ENCODE measurements at regions not wholly inside any gene's neighbourhood (a gene's known extent, or its start where the extent isn't known, plus 50 kb on each side); places are given as distances from the start of the nearest gene placed in this dataset.

GRCh38 chr6:14645221-14645620 is 527.6 kb downstream of the CD83 start:
- Histone ChIP-seq H3K36me3 (ENCODE audit: insufficient read depth) (no peaks in the 10 kb centered on the region), H4K20me1 (replicated peaks; ENCODE audit: insufficient read depth) (no peaks in the 10 kb centered on the region), H3K9me2 (ENCODE audit: insufficient read depth) (peaks cover 17% of the 10 kb centered on the region; the same call in 1 of the 2 replicates), H3K79me2 (replicated peaks; ENCODE audit: insufficient read depth) (no peaks in the 10 kb centered on the region), H3K27ac (ENCODE audit: low read depth) (no peak overlapping the region), H3K4me3 (no peak overlapping the region), H3K4me2 (no peak overlapping the region), H2AFZ (no peak overlapping the region), H3K27me3 (ENCODE audit: insufficient read depth) (no peaks in the 10 kb centered on the region), H3K4me1 (ENCODE audit: insufficient read depth) (peaks cover 26% of the 10 kb centered on the region), H3F3A (replicated peaks; ENCODE audit: low read depth) (no peaks in the 10 kb centered on the region)
- peaks cover 12% of the 10 kb centered on the region for H3K27me3 Mint-ChIP-seq (ENCODE audit: insufficient read depth, low read depth, poor library complexity)
- no peak overlapping the region for H3K4me3 Mint-ChIP-seq
- no peak for DNase-seq (ENCODE audit: low spot score)
- H3K27ac Mint-ChIP-seq, result no peak overlapping the region
- no peak for TF ChIP-seq CTCF (conservative IDR thresholded peaks at IDR 0.05; ENCODE audit: low read depth in 2 of 2)
- TF ChIP-seq ZNF114 (CRISPR knock-in tag; IDR thresholded peaks at IDR 0.05), result no peak
- TF ChIP-seq POLR2AphosphoS5 (IDR thresholded peaks at IDR 0.05; ENCODE audit: low read depth), result no peak
- TF ChIP-seq NANOG (IDR thresholded peaks at IDR 0.05; ENCODE audit: borderline replicate concordance), result no peak
- TF ChIP-seq STAT1 (IDR thresholded peaks at IDR 0.05; ENCODE audit: unreplicated experiment), result no peak
- TF ChIP-seq ZNF462 (CRISPR knock-in tag; IDR thresholded peaks at IDR 0.05), result no peak
- peaks cover 23% of the 10 kb centered on the region for H3K4me1 Mint-ChIP-seq
- no peaks in the 10 kb centered on the region; the same call in 2 of the 3 replicates for H3K36me3 Mint-ChIP-seq (ENCODE audit: low read depth)
- no peak for ATAC-seq
- H3K9me3 Mint-ChIP-seq, result no peaks in the 10 kb centered on the region
